Epidermal melanocyte (primary cell): ENCODE measurements at regions not wholly inside any gene's neighbourhood (a gene's known extent, or its start where the extent isn't known, plus 50 kb on each side); places are given as distances from the start of the nearest gene placed in this dataset.
"Not testable (repeated sequence)": the region's sequence is repeated elsewhere in the genome, so short reads cannot be mapped to it uniquely, and the experiment has no call there.

Experiments used
- DNase-seq: peaks from one replicate; pipeline ENCODE4 v3.0.0; 2011; ENCODE audit warnings: low spot score; ENCODE audit not compliant: insufficient read length

GRCh38 chr5:90338712-90339372 lies 70.7 kb downstream of the CETN3 start:
- DNase-seq = no peak

GRCh38 chr5:90337449-90338052 lies 72.0 kb downstream of the CETN3 start:
- DNase-seq = no peak

GRCh38 chr5:90336752-90337151 lies 72.8 kb downstream of the CETN3 start:
- DNase-seq = no peak

- no peak for DNase-seq
These were observed 74.8 kb downstream of the CETN3 start for GRCh38 chr5:90334741-90335140.

GRCh38 chr5:90329911-90330310 lies 79.6 kb downstream of the CETN3 start:
- DNase-seq = no peak

- DNase-seq = no peak
These were observed 82.6 kb downstream of the CETN3 start for GRCh38 chr5:90326995-90327394.

- no peak for DNase-seq
These were observed 84.5 kb downstream of the CETN3 start for GRCh38 chr5:90325093-90325492.

GRCh38 chr5:90320348-90320747 lies 89.2 kb downstream of the CETN3 start:
- DNase-seq = not testable (repeated sequence)

GRCh38 chr5:90312027-90312426 lies 97.5 kb downstream of the CETN3 start:
- no peak for DNase-seq

- no peak for DNase-seq
These were observed 98.2 kb downstream of the CETN3 start for GRCh38 chr5:90311401-90311800.

- no peak for DNase-seq
These were observed 100.6 kb downstream of the CETN3 start for GRCh38 chr5:90308787-90309585.

- DNase-seq = no peak
These were observed 101.8 kb downstream of the CETN3 start for GRCh38 chr5:90307782-90308181.

GRCh38 chr5:90307322-90307721 lies 102.2 kb downstream of the CETN3 start:
- DNase-seq = no peak

GRCh38 chr5:90306613-90307012 lies 102.9 kb downstream of the CETN3 start:
- no peak for DNase-seq

- no peak for DNase-seq
These were observed 104.4 kb downstream of the CETN3 start for GRCh38 chr5:90305041-90305720.

GRCh38 chr5:90301248-90301647 lies 108.3 kb downstream of the CETN3 start:
- no peak for DNase-seq

GRCh38 chr5:90297045-90297764 lies 112.4 kb downstream of the CETN3 start:
- DNase-seq = no peak

GRCh38 chr5:90294604-90295003 lies 115.0 kb downstream of the CETN3 start:
- no peak for DNase-seq

- DNase-seq = no peak
These were observed 115.6 kb downstream of the CETN3 start for GRCh38 chr5:90293931-90294330.

GRCh38 chr5:90290648-90291047 lies 118.9 kb downstream of the CETN3 start:
- no peak for DNase-seq

GRCh38 chr5:90289837-90290236 lies 119.7 kb downstream of the CETN3 start:
- no peak for DNase-seq
